HG02981 (cell line): ENCODE measurements at regions not wholly inside any gene's neighbourhood (a gene's known extent, or its start where the extent isn't known, plus 50 kb on each side); places are given as distances from the start of the nearest gene placed in this dataset.
"Not testable (repeated sequence)": the region's sequence is repeated elsewhere in the genome, so short reads cannot be mapped to it uniquely, and the experiment has no call there.

Experiments
- ATAC-seq: cut with Tn5 transposase; IDR thresholded peaks from one replicate; pipeline ENCODE4 v1.9.1; 2021; ENCODE audit warnings: mild to moderate bottlenecking, moderate library complexity; ENCODE audit not compliant: unreplicated experiment

- ATAC-seq = no peak
Measured at GRCh38 chr1:30660241-30660640, 63.1 kb downstream of the MATN1 start.

DNA sequence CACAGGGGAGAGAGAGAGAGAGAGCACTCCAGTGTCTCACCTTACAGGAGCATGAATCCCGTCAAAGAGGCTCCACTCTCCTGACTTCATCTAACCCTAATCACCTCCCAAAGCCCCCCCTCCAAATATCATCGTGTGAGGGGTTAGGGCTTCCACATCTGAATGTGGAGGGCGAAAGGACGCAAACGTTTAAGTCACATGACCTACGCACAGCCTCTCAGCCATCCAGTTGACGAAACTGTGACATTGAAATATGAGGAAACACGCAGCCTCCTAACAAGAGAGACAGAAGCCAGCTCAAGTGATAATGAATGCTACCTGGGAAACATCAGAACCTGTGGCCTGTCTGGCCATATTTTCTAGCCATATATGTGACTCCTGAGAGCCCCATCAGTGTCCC is 63.7 kb downstream of the MATN1 start:
- no peak for ATAC-seq

- ATAC-seq = not testable (repeated sequence)
Measured at GRCh38 chr1:30658375-30658774, 65.0 kb downstream of the MATN1 start.

DNA sequence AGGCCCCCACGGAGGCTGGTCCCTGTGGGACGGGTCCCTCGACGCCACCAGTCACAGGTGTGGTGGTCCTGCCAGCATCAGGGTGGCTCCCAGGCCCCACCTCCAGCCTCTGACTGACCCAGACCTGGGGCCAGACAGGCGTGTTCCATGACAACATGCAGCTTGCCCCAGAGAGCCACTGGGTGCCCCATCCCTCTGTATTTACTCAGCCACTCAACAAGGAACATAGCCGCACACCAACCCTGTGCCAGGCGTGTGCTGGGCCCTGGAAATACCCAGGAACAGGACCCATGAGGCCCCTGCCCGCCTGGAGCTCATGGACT is 65.4 kb downstream of the MATN1 start:
- ATAC-seq = no peak

- ATAC-seq = no peak
Measured at GRCh38 chr1:30657131-30658013, 66.0 kb downstream of the MATN1 start.

GRCh38 chr1:30656171-30656940 is 67.0 kb downstream of the MATN1 start:
- ATAC-seq = no peak

DNA sequence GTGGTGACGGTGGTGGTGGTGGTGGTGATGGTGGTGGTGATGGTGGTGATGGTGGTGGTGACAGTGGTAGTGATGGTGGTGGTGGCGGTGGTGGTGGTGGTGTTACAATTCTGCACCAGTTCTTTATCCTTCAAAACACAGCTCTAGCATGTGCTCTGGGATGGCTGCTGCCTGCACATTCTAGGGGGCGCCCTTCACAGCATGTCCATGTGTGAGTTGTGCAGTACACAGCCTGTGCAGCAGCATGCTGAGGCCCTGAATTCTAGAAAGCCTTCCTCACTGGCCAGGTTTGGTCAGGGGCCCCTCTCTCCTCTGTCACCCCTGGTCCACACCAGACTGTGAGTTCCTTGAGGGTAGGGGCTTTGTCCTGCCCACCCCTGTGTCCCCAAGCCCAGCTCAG is 67.7 kb downstream of the MATN1 start:
- no peak for ATAC-seq

DNA sequence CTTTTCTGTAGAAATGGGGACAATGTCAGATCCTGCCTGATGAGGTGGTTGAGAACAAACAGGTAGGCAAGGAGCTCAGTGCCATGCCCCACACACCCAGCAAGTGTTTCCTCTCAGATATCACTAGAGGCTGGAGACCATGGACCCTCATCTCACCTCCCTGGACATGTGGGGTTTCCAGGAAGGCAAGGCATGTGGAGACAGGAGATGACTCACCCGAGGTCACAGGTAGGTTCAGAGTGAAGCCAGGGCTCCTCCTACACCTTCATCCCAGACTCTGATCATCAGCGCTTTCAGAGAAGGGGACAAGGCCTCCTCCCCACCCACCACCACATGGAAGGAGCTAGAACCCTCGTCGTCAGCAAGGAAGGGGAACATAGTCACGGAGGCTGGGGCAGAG is 69.2 kb downstream of the MATN1 start:
- ATAC-seq = no peak

DNA sequence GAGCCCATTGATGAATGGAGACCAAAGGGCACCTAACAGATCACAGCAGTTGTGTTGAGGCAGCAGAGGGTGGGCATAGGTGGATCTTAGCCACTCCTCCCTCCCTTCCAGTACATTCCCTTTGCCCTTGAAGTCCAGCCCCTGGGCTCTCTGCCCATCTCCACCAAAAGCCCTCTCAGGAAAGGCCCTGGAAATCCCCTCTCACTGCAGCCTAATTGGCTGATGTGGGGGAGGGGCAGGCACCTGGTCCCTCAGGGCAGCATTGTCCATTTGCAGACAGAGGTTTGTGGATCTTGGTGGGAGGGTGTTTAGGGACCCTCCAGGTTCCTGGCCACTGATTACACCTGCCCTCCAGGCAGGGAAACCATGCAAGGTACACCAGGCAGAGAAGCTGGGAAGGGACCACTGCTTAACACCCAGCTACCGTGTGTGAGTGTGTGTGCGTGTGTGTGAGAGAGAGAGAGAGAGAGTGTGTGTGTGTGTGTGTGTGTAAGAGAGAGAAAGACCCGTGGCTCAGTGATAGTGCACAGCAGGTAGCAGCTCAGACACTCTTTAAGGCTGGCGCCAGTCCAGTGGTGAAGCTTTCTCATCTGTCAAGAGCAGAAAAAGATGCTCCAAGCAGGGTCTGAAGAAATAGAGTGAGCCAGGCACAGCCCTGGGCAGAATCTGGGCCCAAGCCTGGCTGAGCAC is 71.1 kb downstream of the MATN1 start:
- no peak for ATAC-seq

DNA sequence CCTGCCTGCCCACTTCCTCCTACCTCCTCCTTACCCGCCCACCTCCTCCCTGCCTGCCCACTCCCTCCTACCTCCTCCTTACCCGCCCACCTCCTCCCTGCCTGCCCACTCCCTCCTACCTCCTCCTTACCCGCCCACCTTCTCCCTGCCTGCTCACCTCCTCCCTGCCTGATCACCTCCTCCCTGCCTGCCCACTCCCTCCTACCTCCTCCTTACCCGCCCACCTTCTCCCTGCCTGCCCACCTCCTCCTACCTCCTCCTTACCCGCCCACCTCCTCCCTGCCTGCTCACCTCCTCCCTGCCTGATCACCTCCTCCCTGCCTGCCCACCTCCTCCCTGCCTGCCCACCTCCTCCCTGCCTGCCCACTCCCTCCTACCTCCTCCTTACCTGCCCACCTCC is 72.0 kb downstream of the MATN1 start:
- not testable (repeated sequence) for ATAC-seq

- ATAC-seq = no peak
Measured at GRCh38 chr1:30650968-30651320, 72.4 kb downstream of the MATN1 start.

- no peak for ATAC-seq
Measured at GRCh38 chr1:30650038-30650967, 73.1 kb downstream of the MATN1 start.

GRCh38 chr1:30649321-30649991 is 73.9 kb downstream of the MATN1 start:
- ATAC-seq = no peak

DNA sequence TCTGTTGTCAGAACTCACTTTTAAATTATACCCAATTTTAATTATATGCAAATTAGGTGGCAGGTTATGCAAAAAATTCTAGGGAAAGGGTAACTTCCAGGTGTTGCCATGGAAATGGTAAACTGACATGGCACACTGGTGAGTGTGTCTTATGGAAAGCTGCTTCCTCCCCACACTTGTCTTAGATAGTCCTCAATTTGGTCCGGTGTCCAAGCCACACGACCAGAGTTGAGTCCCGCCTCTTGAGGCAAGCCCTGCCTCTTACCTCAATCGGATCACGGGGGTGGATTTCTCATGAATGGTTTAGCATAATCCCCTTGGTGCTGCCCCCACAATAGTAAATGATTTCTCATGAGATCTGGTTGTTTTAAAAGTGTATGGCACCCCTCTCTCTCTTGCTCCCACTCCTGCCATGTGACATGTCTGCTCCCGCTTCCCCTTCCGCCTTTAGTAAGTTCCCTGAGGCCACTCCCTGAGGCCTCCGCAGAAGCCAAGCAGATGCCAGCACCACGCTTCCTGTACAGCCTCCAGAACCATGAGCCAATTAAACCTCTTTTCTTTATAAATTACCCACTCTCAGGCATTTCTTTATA is 74.9 kb downstream of the MATN1 start:
- no peak for ATAC-seq

DNA sequence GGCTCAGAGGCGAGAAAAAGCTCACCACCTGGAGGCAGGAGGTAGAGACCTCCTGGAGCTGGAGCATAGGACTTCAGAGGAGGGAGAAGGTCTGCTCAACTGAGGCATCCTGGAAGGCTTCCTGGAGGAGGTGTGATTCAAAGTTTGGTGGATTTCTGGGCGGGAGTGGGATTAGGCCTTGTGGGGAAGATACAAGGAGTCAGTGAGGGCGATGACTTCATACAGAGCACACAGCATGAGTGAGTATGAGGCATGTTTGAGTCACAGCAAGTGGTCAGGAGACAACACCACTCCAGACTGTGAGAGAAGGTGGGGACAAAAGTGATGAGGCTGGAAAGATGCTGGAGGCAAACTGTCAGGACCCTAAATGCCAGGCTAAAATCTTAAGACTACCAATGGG is 77.6 kb downstream of the MATN1 start:
- ATAC-seq = no peak

DNA sequence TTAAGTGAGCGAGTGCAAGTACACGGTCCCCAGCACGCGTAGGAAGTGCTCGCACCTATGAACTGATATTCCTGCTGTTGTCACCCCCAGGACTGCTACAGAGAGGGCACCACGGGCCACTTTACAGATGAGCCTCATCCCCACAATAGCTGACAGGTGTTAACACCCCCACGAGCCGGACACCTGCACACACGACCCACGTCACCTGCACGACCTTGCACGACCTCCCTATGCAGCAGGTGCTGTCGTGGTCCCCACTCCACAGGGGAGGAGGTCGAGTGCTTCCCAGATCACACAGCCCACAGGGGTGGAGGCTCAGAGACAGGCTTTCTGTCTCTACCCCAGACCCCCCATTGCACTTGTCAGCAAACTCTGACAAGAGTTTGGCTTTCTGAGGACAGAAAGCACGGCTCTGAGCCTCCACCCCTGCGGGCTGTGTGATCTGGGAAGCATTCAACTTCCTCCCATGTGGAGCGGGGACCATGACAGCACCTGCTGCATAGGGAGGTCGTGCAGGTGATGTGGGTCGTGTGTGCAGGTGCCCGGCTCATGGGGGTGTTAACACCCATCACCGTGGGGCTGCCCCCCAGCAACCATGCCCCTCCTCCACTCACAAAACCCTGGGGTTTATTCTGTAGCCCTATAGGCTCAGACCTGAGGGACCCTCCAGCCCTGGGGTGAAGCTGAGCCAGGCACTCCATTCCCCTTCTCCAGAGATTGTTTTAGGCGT is 80.8 kb downstream of the MATN1 start:
- no peak for ATAC-seq

DNA sequence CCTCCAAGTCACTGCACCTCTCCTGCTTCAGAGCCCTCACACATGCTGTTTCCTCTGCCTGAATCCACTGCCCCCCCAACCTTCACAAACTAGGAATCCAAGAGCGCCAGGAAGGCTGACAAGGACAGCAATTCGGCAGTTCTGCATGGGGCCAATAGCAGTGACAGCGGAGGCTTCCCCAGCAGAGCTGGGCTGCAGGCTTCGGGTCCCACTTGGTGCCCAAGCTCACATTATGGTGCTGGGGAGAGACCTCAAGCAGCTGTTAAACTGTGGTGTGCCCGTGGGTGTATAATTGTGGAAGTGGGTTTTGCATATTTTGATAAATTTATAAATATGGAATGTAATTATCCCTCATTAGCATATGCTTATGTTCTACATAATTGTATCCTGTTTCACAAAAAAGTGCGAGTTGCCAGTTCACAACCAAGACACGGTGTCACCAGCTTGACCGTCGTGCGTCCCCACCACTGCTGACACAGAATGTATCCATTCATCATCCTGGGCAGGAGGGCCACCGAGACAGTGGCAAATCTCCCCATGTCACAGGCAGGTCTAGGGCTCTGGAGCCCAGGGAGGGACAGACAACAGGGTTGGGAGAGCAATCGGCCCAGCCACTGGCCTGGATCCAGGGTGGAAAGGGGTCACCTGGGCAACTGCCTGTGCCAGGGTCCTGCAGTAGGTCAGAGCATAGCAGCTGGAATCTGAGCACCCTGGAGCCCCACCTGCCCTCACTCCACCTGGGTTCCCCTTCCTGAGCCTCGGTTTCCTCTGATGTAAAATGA is 81.6 kb downstream of the MATN1 start:
- no peak for ATAC-seq

DNA sequence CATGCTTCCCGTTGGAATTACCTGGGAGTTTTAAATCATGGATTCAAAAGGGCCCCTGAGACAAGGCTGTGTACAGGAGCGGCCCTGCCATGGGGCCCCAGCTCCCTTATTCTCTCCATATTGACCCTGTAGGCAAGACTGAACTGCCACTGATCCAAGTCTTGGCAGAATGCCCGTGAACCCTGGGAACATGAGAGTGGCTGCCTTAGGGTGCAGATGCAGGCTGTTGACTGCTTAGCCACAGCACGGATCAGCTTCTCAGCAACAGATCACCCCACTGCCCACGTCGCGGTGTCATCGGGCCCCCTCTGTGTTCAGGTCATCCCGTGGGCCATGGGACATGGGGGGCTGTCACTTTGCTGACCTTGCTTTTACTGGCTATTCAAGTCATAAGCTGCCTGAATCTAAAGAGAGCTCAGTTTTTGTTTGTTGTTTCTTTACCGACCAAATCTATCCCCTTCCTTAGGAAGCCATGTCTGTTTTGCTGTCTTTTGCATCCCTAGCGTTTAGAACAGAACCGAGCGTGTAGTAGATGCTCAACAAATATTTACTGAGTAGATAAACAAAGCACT is 83.4 kb downstream of the MATN1 start:
- ATAC-seq = no peak
